IMR-90 (cell line): ENCODE measurements at regions not wholly inside any gene's neighbourhood (a gene's known extent, or its start where the extent isn't known, plus 50 kb on each side); places are given as distances from the start of the nearest gene placed in this dataset.

Source experiments
- ATAC-seq: fragments of 200-7000 bp; cut with Tn5 transposase; 2 replicates; pipeline ENCODE4 v1.9.1; 2020; ENCODE audit warnings: low read depth, mild to moderate bottlenecking, moderate library complexity
- BruUV-seq: library from RNA; stranded (reverse); fragments of 400-500 nt; replicated peaks from 2 replicates; lab custom pipeline; 2021; lab: Mats Ljungman, UMichigan
- CTCF ChIA-PET: fragments of 300-600 bp; formaldehyde crosslinking; extraction: SDS; loops from one replicate; lab custom pipeline; 2021; ENCODE audit warnings: antibody characterized with exemption; lab: Yijun Ruan, JAX
- POLR2A ChIA-PET: fragments of 300-600 bp; sonication (Branson Sonifier 250); formaldehyde crosslinking; loops from one replicate; lab custom pipeline; 2022; ENCODE audit warnings: antibody characterized with exemption; ENCODE audit not compliant: unreplicated experiment; lab: Charles Lee
- DNase-seq: peaks from one replicate; pipeline ENCODE4 v3.0.0; 2013
- H2AFZ ChIP-seq: replicated peaks from 2 replicates; pipeline ENCODE3; 2013; ENCODE audit warnings: low read length, mild to moderate bottlenecking; ENCODE audit not compliant: poor library complexity
- H2AK5ac ChIP-seq: 2 replicates; pipeline ENCODE4 v1.6.1; 2013; ENCODE audit warnings: low read depth, low read length, inconsistent platforms
- H2AK9ac ChIP-seq: replicated peaks from 2 replicates; pipeline ENCODE3; 2013; ENCODE audit warnings: mild to moderate bottlenecking, low read depth, low read length, moderate library complexity; ENCODE audit not compliant: poor library complexity
- H2BK120ac ChIP-seq: 2 replicates; pipeline ENCODE4 v1.6.1; 2013; ENCODE audit warnings: low read depth, low read length, inconsistent platforms
- H2BK15ac ChIP-seq: 3 replicates; pipeline ENCODE4 v1.6.1; 2013; ENCODE audit warnings: low read depth, low read length, inconsistent platforms
- H2BK20ac ChIP-seq: 2 replicates; pipeline ENCODE4 v1.6.1; 2013; ENCODE audit warnings: low read depth, mild to moderate bottlenecking, inconsistent platforms, low read length, moderate library complexity
- H2BK5ac ChIP-seq: 2 replicates; pipeline ENCODE4 v1.6.1; 2013; ENCODE audit warnings: mild to moderate bottlenecking, low read depth, low read length, inconsistent platforms; ENCODE audit not compliant: poor library complexity, severe bottlenecking
- H3K14ac ChIP-seq: replicated peaks from 2 replicates; pipeline ENCODE4 v1.6.1; 2013; ENCODE audit warnings: low read depth, low read length, inconsistent platforms
- H3K18ac ChIP-seq: 2 replicates; pipeline ENCODE4 v1.6.1; 2013; ENCODE audit warnings: low read depth, low read length, control low read depth
- H3K23ac ChIP-seq: 2 replicates; pipeline ENCODE4 v1.6.1; 2013; ENCODE audit warnings: low read depth, low read length, inconsistent platforms
- H3K27ac ChIP-seq: 2 replicates; pipeline ENCODE4 v1.5.1; 2013; ENCODE audit warnings: mild to moderate bottlenecking, control low read depth, low read length; ENCODE audit not compliant: insufficient read depth
- H3K27me3 ChIP-seq: 2 replicates; pipeline ENCODE4 v1.6.1; 2013; ENCODE audit warnings: low read length; ENCODE audit not compliant: control insufficient read depth, insufficient read depth
- H3K36me3 ChIP-seq: 2 replicates; pipeline ENCODE4 v1.6.1; 2013; ENCODE audit warnings: low read length, mixed read lengths; ENCODE audit not compliant: control insufficient read depth, insufficient read depth
- H3K4ac ChIP-seq: 2 replicates; pipeline ENCODE4 v1.6.1; 2013; ENCODE audit warnings: low read depth, low read length, inconsistent platforms
- H3K4me1 ChIP-seq: 2 replicates; pipeline ENCODE4 v1.6.1; 2013; ENCODE audit warnings: low read length, mixed read lengths; ENCODE audit not compliant: control insufficient read depth, insufficient read depth
- H3K4me2 ChIP-seq: 2 replicates; pipeline ENCODE4 v1.6.1; 2013; ENCODE audit warnings: low read depth, mild to moderate bottlenecking, control low read depth, low read length, moderate library complexity
- H3K4me3 ChIP-seq: 2 replicates; pipeline ENCODE4 v1.5.1; 2013; ENCODE audit warnings: low read depth, mild to moderate bottlenecking, control low read depth, low read length, moderate library complexity; ENCODE audit not compliant: insufficient read depth
- H3K56ac ChIP-seq: 2 replicates; pipeline ENCODE4 v1.6.1; 2013; ENCODE audit warnings: low read length, inconsistent platforms; ENCODE audit not compliant: insufficient read depth; ENCODE audit errors: extremely low read depth
- H3K79me1 ChIP-seq, 2 experiments: 2 replicates each; pipeline ENCODE4 v1.6.1; 2013; ENCODE audit warnings: low read length in 2 of 2, inconsistent platforms in 1 of 2, low read depth in 1 of 2
- H3K9ac ChIP-seq: 2 replicates; pipeline ENCODE4 v1.6.1; 2013; ENCODE audit warnings: low read depth, low read length, control low read depth
- H3K9me1 ChIP-seq: 2 replicates; pipeline ENCODE4 v1.6.1; 2013; ENCODE audit warnings: low read length, inconsistent platforms; ENCODE audit not compliant: insufficient read depth
- H3K9me3 ChIP-seq: 2 replicates; pipeline ENCODE4 v1.6.1; 2013; ENCODE audit warnings: low read length; ENCODE audit not compliant: control insufficient read depth, insufficient read depth
- H4K20me1 ChIP-seq: 2 replicates; pipeline ENCODE4 v1.6.1; 2013; ENCODE audit warnings: low read length, inconsistent platforms; ENCODE audit not compliant: insufficient read depth
- H4K5ac ChIP-seq: 2 replicates; pipeline ENCODE4 v1.6.1; 2013; ENCODE audit warnings: mild to moderate bottlenecking, low read depth, low read length, control low read depth
- H4K8ac ChIP-seq, 2 experiments: 2 replicates each; pipeline ENCODE4 v1.6.1; 2013; ENCODE audit warnings: low read depth in 2 of 2, low read length in 2 of 2, control low read depth in 1 of 2, inconsistent platforms in 1 of 2
- H4K91ac ChIP-seq: 2 replicates; pipeline ENCODE4 v1.6.1; 2013; ENCODE audit warnings: low read depth, low read length, inconsistent platforms; ENCODE audit not compliant: insufficient read depth
- BHLHE40 ChIP-seq: fragments of 150-350 bp; IDR thresholded peaks from 2 replicates; pipeline ENCODE4 v1.6.1; 2016; ENCODE audit warnings: mild to moderate bottlenecking, low read depth, low read length
- CEBPB ChIP-seq: IDR thresholded peaks from 2 replicates; pipeline ENCODE4 v1.6.1; 2012; ENCODE audit warnings: low read depth, low read length, improper control_type of control experiment
- MAZ ChIP-seq: IDR thresholded peaks from 2 replicates; pipeline ENCODE4 v1.6.1; 2012; ENCODE audit warnings: low read depth, mild to moderate bottlenecking, low read length, improper control_type of control experiment, moderate library complexity, borderline replicate concordance
- NFE2L2 ChIP-seq: fragments of 150-350 bp; IDR thresholded peaks from 2 replicates; pipeline ENCODE4 v1.6.1; 2016; ENCODE audit warnings: low read depth, mild to moderate bottlenecking, low read length
- POLR2A ChIP-seq: IDR thresholded peaks from 2 replicates; pipeline ENCODE4 v1.6.1; 2012; ENCODE audit warnings: mild to moderate bottlenecking, low read depth, low read length
- RAD21 ChIP-seq: IDR thresholded peaks from 2 replicates; pipeline ENCODE4 v1.6.1; 2012; ENCODE audit warnings: low read length, improper control_type of control experiment
- RCOR1 ChIP-seq: IDR thresholded peaks from 2 replicates; pipeline ENCODE4 v1.6.1; 2012; ENCODE audit warnings: mild to moderate bottlenecking, low read length, improper control_type of control experiment; ENCODE audit not compliant: insufficient replicate concordance
- RFX5 ChIP-seq: IDR thresholded peaks from 2 replicates; pipeline ENCODE4 v1.8.0; 2012; ENCODE audit warnings: low read depth, mild to moderate bottlenecking, low read length, moderate library complexity
- SMC3 ChIP-seq: fragments of 150-350 bp; IDR thresholded peaks from 2 replicates; pipeline ENCODE4 v1.6.1; 2016; ENCODE audit warnings: low read depth, mild to moderate bottlenecking, antibody characterized with exemption, low read length, moderate library complexity
- WGBS, 2 experiments: methylation state at CpG; one replicate each; pipeline versions ENCODE4 v1.1.5 to v1.1.7; 2013; ENCODE audit warnings: missing lambda C conversion rate in 2 of 2; ENCODE audit not compliant: insufficient read length in 1 of 2; ENCODE audit errors: extremely low coverage in 2 of 2; 5-methylcytosine and 5-hydroxymethylcytosine counted together
- dilution Hi-C: fragments of 300-500 bp; cut with HindIII; formaldehyde crosslinking; loops from one replicate; pipeline ENCODE4 v1.14.3; 2018; ENCODE audit warnings: low sequenced_read_pairs; ENCODE audit not compliant: unreplicated experiment
- in situ Hi-C: fragments of 300-500 bp; cut with MboI; formaldehyde crosslinking; loops from 3 replicates; pipeline ENCODE4 v1.14.3; 2019; ENCODE audit warnings: low sequenced_read_pairs, inconsistent platforms, mixed read lengths
- intact Hi-C: fragments of 100-400 bp; cut with micrococcal nuclease; formaldehyde crosslinking; loops from 2 replicates; pipeline ENCODE4 v1.10.0; 2022
- TF ChIP-seq, protein P1 (sequence below): fragments of 150-350 bp; IDR thresholded peaks from 2 replicates; pipeline ENCODE4 v1.6.1; 2016; ENCODE audit warnings: low read depth, mild to moderate bottlenecking, low read length, moderate library complexity, borderline replicate concordance

GRCh38 chr2:239574054-239574433 lies 173.2 kb upstream of the HDAC4 start:
- BruUV-seq = no TSS peak
- H3K4me1 ChIP-seq = no peaks in the 10 kb centered on the region
- H4K8ac ChIP-seq = no peak overlapping the region
- no peaks in the 10 kb centered on the region for H3K79me1 ChIP-seq
- H3K23ac ChIP-seq = no peak overlapping the region
- H2BK120ac ChIP-seq = no peak overlapping the region
- no peak for ATAC-seq
- ChIA-PET POLR2A (no interaction called here), CTCF (no interaction called here)
- no peak overlapping the region for H3K27ac ChIP-seq
- no peak overlapping the region for H2AK5ac ChIP-seq
- H3K27me3 ChIP-seq = no peaks in the 10 kb centered on the region
- no peak overlapping the region for H2BK20ac ChIP-seq
- intact Hi-C loops = no loop called here
- no peak overlapping the region for H3K9ac ChIP-seq
- 17% methylated on average over 1 of the region's 5 CpGs; no CpG with 5 or more reads in 1 of the 2 experiments for WGBS, 2 experiments
- no peak overlapping the region for H2AK9ac ChIP-seq
- in situ Hi-C loops = no loop called here
- dilution Hi-C loops = no loop called here
- H2BK5ac ChIP-seq = no peak overlapping the region
- H3K18ac ChIP-seq = no peak overlapping the region
- H3K9me3 ChIP-seq = peaks cover 31% of the 10 kb centered on the region
- H4K5ac ChIP-seq = no peak overlapping the region
- H3K4ac ChIP-seq = no peak overlapping the region
- H3K36me3 ChIP-seq = no peaks in the 10 kb centered on the region
- H3K4me2 ChIP-seq = no peak overlapping the region
- no peak overlapping the region for H2BK15ac ChIP-seq
- no peak overlapping the region for H3K14ac ChIP-seq
- TF ChIP-seq MAZ (no peak), RAD21 (no peak), NFE2L2 (no peak), SMC3 (no peak), POLR2A (no peak), BHLHE40 (no peak), CEBPB (no peak), RFX5 (no peak), RCOR1 (no peak)
- TF ChIP-seq, protein P1, sequence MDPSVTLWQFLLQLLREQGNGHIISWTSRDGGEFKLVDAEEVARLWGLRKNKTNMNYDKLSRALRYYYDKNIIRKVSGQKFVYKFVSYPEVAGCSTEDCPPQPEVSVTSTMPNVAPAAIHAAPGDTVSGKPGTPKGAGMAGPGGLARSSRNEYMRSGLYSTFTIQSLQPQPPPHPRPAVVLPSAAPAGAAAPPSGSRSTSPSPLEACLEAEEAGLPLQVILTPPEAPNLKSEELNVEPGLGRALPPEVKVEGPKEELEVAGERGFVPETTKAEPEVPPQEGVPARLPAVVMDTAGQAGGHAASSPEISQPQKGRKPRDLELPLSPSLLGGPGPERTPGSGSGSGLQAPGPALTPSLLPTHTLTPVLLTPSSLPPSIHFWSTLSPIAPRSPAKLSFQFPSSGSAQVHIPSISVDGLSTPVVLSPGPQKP = no peak
- no peak overlapping the region for H4K91ac ChIP-seq
- no peak overlapping the region for H3K4me3 ChIP-seq
- H2AFZ ChIP-seq = no peak overlapping the region
- no peaks in the 10 kb centered on the region for H3K9me1 ChIP-seq
- no peaks in the 10 kb centered on the region for H4K20me1 ChIP-seq
- DNase-seq = no peak
- H3K56ac ChIP-seq = no peak overlapping the region
